ENCODE measurements at regions not wholly inside any gene's neighbourhood (a gene's known extent, or its start where the extent isn't known, plus 50 kb on each side); places are given as distances from the start of the nearest gene placed in this dataset.

DNA sequence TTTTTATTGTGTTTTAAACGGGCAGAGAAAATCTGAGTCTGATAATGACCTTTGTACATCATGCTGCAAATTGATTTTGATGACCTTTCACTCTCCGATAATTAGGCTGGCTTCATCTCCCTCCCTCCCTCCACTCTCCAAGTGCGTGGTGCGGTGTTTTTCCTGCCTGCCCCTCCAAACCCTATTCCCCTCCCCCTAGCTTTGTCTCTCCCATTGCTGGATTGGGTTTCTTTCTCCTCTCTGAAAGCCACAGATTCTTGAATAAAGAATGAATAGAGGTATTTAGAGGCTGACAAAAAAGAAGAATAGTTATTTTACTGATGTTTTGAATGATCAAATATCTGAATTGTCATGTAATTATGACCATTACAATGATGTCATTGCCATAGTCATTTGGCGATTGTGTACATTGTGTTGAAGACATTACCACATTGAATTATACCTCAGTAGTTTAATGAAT is 571.1 kb upstream of the ZNF608 start:
- peak overlapping the region; percentile 11; the same call in 1 of the 2 replicates for H3K4me2 ChIP-seq (ENCODE audit: low read length)
- no peaks in the 10 kb centered on the region for H3K36me3 ChIP-seq (ENCODE audit: low read depth, low read length)
- intact Hi-C loops (cut with micrococcal nuclease), result loop anchor here (1.0 kb wide), 1 partner anchor 141 kb away; no protein-coding TSS in a partner anchor
- H3K27me3 ChIP-seq (ENCODE audit: low read length), result no peaks in the 10 kb centered on the region
- no peak overlapping the region for H3K27ac ChIP-seq (ENCODE audit: low read length)
- BruUV-seq (replicated peaks), result no TSS peak
- H3K4me1 ChIP-seq (ENCODE audit: insufficient read depth, low read length), result peaks cover 6% of the 10 kb centered on the region; the same call in 1 of the 2 replicates
- POLR2A ChIA-PET (ENCODE audit: unreplicated experiment), result no interaction called here
- H3K79me2 ChIP-seq (ENCODE audit: low read length), result no peaks in the 10 kb centered on the region
- H2AFZ ChIP-seq (ENCODE audit: low read length), result peak overlapping the region; percentile 50; the same call in 1 of the 2 replicates
- no peaks in the 10 kb centered on the region for H3F3A ChIP-seq (ENCODE audit: low read length, unreplicated experiment)
- DNase-seq, result no peak
- CTCF ChIA-PET, result no interaction called here
- 0 out of 2 replicates have a peak, but pooled peaks have one; percentile 15 for ATAC-seq
- no peaks in the 10 kb centered on the region for H3K9me3 ChIP-seq (ENCODE audit: low read length)
- H3K9me2 ChIP-seq (replicated peaks; ENCODE audit: low read length), result no peaks in the 10 kb centered on the region
- H4K20me1 ChIP-seq (ENCODE audit: low read length), result no peaks in the 10 kb centered on the region
- no peak for TF ChIP-seq EZH2 (IDR thresholded peaks at IDR 0.05; ENCODE audit: low read length, unreplicated experiment)
- TF ChIP-seq EZH2phosphoT487 (IDR thresholded peaks at IDR 0.05; ENCODE audit: borderline replicate concordance, low read length), result no peak
- TF ChIP-seq, protein P1, sequence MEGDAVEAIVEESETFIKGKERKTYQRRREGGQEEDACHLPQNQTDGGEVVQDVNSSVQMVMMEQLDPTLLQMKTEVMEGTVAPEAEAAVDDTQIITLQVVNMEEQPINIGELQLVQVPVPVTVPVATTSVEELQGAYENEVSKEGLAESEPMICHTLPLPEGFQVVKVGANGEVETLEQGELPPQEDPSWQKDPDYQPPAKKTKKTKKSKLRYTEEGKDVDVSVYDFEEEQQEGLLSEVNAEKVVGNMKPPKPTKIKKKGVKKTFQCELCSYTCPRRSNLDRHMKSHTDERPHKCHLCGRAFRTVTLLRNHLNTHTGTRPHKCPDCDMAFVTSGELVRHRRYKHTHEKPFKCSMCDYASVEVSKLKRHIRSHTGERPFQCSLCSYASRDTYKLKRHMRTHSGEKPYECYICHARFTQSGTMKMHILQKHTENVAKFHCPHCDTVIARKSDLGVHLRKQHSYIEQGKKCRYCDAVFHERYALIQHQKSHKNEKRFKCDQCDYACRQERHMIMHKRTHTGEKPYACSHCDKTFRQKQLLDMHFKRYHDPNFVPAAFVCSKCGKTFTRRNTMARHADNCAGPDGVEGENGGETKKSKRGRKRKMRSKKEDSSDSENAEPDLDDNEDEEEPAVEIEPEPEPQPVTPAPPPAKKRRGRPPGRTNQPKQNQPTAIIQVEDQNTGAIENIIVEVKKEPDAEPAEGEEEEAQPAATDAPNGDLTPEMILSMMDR (conservative IDR thresholded peaks at IDR 0.05; ENCODE audit: low read depth, low read length), result no peak
- H3K9ac ChIP-seq (ENCODE audit: low read length), result no peak overlapping the region
- H3K4me3 ChIP-seq (ENCODE audit: low read length), result no peak overlapping the region; the same call in 1 of the 2 replicates

DNA sequence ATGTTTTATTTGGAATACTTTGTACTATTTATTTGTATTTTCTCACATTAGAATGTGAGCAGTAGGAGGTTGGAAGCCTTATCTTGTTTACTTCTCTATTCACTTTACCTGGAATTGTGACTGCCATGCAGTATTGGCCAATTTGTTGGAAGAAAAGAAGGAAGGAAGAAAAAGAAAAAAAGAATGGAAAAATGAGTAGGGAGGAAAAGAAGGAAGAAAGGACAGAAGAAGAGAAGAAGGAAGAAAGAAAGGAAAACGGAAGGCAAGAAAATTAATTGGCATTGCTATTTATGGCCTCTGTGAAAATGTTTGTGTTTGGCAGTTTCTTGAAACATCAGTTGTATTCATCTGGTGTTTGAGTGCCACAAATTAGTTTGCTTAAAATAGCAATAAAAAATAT is 575.2 kb upstream of the ZNF608 start:
- ChIA-PET POLR2A (ENCODE audit: unreplicated experiment) (no interaction called here), CTCF (no interaction called here)
- H3K4me1 ChIP-seq (ENCODE audit: insufficient read depth, low read length), result peaks cover 11% of the 10 kb centered on the region
- no peak overlapping the region for H2AFZ ChIP-seq (ENCODE audit: low read length)
- no peaks in the 10 kb centered on the region for H4K20me1 ChIP-seq (ENCODE audit: low read length)
- intact Hi-C loops (cut with micrococcal nuclease), result no loop called here
- H3K27ac ChIP-seq (ENCODE audit: low read length), result no peak overlapping the region
- H3K9ac ChIP-seq (ENCODE audit: low read length), result no peak overlapping the region
- no peak overlapping the region for H3K4me3 ChIP-seq (ENCODE audit: low read length)
- no peaks in the 10 kb centered on the region for H3K79me2 ChIP-seq (ENCODE audit: low read length)
- H3K4me2 ChIP-seq (ENCODE audit: low read length), result no peak overlapping the region
- no peaks in the 10 kb centered on the region for H3K9me2 ChIP-seq (replicated peaks; ENCODE audit: low read length)
- H3K27me3 ChIP-seq (ENCODE audit: low read length), result no peaks in the 10 kb centered on the region
- TF ChIP-seq, protein P1 (conservative IDR thresholded peaks at IDR 0.05; ENCODE audit: low read depth, low read length), result no peak
- no peak for TF ChIP-seq EZH2 (IDR thresholded peaks at IDR 0.05; ENCODE audit: low read length, unreplicated experiment)
- TF ChIP-seq EZH2phosphoT487 (IDR thresholded peaks at IDR 0.05; ENCODE audit: borderline replicate concordance, low read length), result no peak
- H3F3A ChIP-seq (ENCODE audit: low read length, unreplicated experiment), result no peaks in the 10 kb centered on the region
- ATAC-seq (no peak), DNase-seq (no peak)
- no peaks in the 10 kb centered on the region for H3K9me3 ChIP-seq (ENCODE audit: low read length)
- H3K36me3 ChIP-seq (ENCODE audit: low read depth, low read length), result no peaks in the 10 kb centered on the region
- BruUV-seq (replicated peaks), result no TSS peak

DNA sequence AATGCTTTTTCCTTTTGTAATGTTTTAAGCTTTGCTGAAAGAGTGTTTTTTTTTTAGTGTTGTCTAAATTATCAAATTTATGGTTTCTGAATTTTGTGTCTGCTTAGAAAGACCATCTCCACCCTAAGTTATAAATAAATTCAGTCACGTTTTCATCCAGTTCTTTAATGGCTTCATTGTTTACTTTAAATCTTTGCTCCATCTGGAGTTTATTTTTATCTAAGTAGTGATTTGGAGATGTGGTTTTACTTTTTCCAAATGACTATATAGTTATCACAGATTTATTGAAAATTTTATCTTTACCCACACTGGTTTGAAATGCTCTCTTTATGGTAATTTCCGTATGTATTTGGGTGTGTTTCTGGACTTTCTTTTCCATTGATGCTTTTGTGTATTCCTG is 577.2 kb upstream of the ZNF608 start:
- Histone ChIP-seq H3K27me3 (ENCODE audit: low read length) (no peaks in the 10 kb centered on the region), H3K9me3 (ENCODE audit: low read length) (no peaks in the 10 kb centered on the region), H3K4me3 (ENCODE audit: low read length) (no peak overlapping the region), H3K4me1 (ENCODE audit: insufficient read depth, low read length) (peaks cover 5% of the 10 kb centered on the region; the same call in 1 of the 2 replicates), H3K79me2 (ENCODE audit: low read length) (no peaks in the 10 kb centered on the region), H3F3A (ENCODE audit: low read length, unreplicated experiment) (no peaks in the 10 kb centered on the region), H4K20me1 (ENCODE audit: low read length) (no peaks in the 10 kb centered on the region), H3K9me2 (replicated peaks; ENCODE audit: low read length) (no peaks in the 10 kb centered on the region), H3K36me3 (ENCODE audit: low read depth, low read length) (no peaks in the 10 kb centered on the region), H3K9ac (ENCODE audit: low read length) (no peak overlapping the region), H3K4me2 (ENCODE audit: low read length) (no peak overlapping the region), H2AFZ (ENCODE audit: low read length) (no peak overlapping the region), H3K27ac (ENCODE audit: low read length) (no peak overlapping the region)
- TF ChIP-seq EZH2phosphoT487 (IDR thresholded peaks at IDR 0.05; ENCODE audit: borderline replicate concordance, low read length), result no peak
- TF ChIP-seq, protein P1 (conservative IDR thresholded peaks at IDR 0.05; ENCODE audit: low read depth, low read length), result no peak
- TF ChIP-seq EZH2 (IDR thresholded peaks at IDR 0.05; ENCODE audit: low read length, unreplicated experiment), result no peak
- no peak for DNase-seq
- POLR2A ChIA-PET (ENCODE audit: unreplicated experiment), result no interaction called here
- no TSS peak for BruUV-seq (replicated peaks)
- intact Hi-C loops (cut with micrococcal nuclease), result no loop called here
- no peak for ATAC-seq
- CTCF ChIA-PET, result no interaction called here
